ENCODE measurements at regions not wholly inside any gene's neighbourhood (a gene's known extent, or its start where the extent isn't known, plus 50 kb on each side); places are given as distances from the start of the nearest gene placed in this dataset.

DNA sequence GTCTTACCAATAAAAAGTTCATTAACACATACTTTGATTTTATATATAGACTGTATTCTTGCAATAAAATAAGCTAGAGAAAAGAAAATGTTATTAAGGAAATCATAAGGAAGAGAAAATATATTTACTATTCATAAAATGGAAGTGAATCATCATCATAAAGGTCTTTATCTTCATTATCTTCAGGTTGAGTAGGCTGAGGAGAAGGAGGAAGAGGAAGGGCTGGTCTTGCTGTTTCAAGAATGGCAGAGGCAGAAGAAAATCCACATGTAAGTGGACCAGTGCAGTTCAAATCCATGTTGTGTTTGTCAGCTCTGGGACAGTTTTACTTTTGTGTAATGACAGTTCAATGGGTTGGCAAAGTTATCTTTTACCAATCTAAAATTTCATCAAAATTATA is 609.1 kb upstream of the ANKRD30A start:
- no TSS peak for BruUV-seq (replicated peaks)
- no peak overlapping the region for H2AFZ ChIP-seq
- no peaks in the 10 kb centered on the region for H3K36me3 ChIP-seq (ENCODE audit: low read depth)
- no peaks in the 10 kb centered on the region for H3K79me2 ChIP-seq (ENCODE audit: low read depth)
- TF ChIP-seq CTCF (conservative IDR thresholded peaks at IDR 0.05), result no peak
- TF ChIP-seq EZH2 (IDR thresholded peaks at IDR 0.05; ENCODE audit: low read depth), result no peak
- H3K27ac ChIP-seq, result no peak overlapping the region
- no peak for DNase-seq
- H3K4me3 ChIP-seq, result no peak overlapping the region
- no peaks in the 10 kb centered on the region for H3K9me3 ChIP-seq (ENCODE audit: insufficient read depth, low read depth)
- H3K4me2 ChIP-seq, result no peak overlapping the region
- no peaks in the 10 kb centered on the region for H3K4me1 ChIP-seq (replicated peaks; ENCODE audit: insufficient read depth)
- ChIA-PET POLR2A (ENCODE audit: unreplicated experiment) (no interaction called here), CTCF (no interaction called here)
- no peaks in the 10 kb centered on the region for H4K20me1 ChIP-seq (ENCODE audit: insufficient read depth)
- H3K27me3 ChIP-seq (ENCODE audit: insufficient read depth, low read depth), result no peaks in the 10 kb centered on the region
- no peaks in the 10 kb centered on the region for H3F3A ChIP-seq (ENCODE audit: insufficient read depth, low read depth)
- intact Hi-C loops (cut with micrococcal nuclease; ENCODE audit: unreplicated experiment), result no loop called here
- no peaks in the 10 kb centered on the region for H3K9me2 ChIP-seq (ENCODE audit: insufficient read depth)

DNA sequence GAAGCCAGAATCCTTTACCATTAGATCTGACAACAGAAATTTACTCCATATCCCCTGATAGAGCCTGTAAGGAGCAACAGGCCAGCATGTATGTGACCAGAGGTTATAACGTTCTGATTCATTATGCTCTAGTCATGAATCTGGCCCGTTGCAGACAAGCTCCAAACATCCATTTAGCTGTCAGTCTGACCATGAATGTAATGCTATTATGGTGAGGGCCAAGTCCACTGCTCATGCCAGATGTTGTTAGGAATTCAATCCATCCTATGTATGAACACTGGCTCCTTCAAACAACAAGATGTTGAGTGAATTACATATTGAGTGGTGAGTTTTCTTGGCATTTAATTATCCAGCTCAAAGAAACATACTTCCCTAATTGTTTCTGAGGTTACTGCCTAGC is 610.1 kb upstream of the ANKRD30A start:
- Histone ChIP-seq H3K9me2 (ENCODE audit: insufficient read depth) (no peaks in the 10 kb centered on the region), H3K79me2 (ENCODE audit: low read depth) (no peaks in the 10 kb centered on the region), H3K9me3 (ENCODE audit: insufficient read depth, low read depth) (no peaks in the 10 kb centered on the region), H3K27ac (no peak overlapping the region), H3K36me3 (ENCODE audit: low read depth) (no peaks in the 10 kb centered on the region), H2AFZ (no peak overlapping the region), H3K27me3 (ENCODE audit: insufficient read depth, low read depth) (no peaks in the 10 kb centered on the region), H3K4me3 (no peak overlapping the region), H3F3A (ENCODE audit: insufficient read depth, low read depth) (no peaks in the 10 kb centered on the region), H3K4me1 (replicated peaks; ENCODE audit: insufficient read depth) (no peaks in the 10 kb centered on the region), H3K4me2 (no peak overlapping the region), H4K20me1 (ENCODE audit: insufficient read depth) (no peaks in the 10 kb centered on the region)
- DNase-seq, result no peak
- intact Hi-C loops (cut with micrococcal nuclease; ENCODE audit: unreplicated experiment), result no loop called here
- no TSS peak for BruUV-seq (replicated peaks)
- TF ChIP-seq EZH2 (IDR thresholded peaks at IDR 0.05; ENCODE audit: low read depth) (no peak), CTCF (conservative IDR thresholded peaks at IDR 0.05) (no peak)
- ChIA-PET POLR2A (ENCODE audit: unreplicated experiment) (no interaction called here), CTCF (no interaction called here)

- TF ChIP-seq CTCF (conservative IDR thresholded peaks at IDR 0.05) (no peak), EZH2 (IDR thresholded peaks at IDR 0.05; ENCODE audit: low read depth) (no peak)
- no peaks in the 10 kb centered on the region for H3K27me3 ChIP-seq (ENCODE audit: insufficient read depth, low read depth)
- H3K9me3 ChIP-seq (ENCODE audit: insufficient read depth, low read depth), result no peaks in the 10 kb centered on the region
- BruUV-seq (replicated peaks), result no TSS peak
- no peak overlapping the region for H3K4me2 ChIP-seq
- H3K27ac ChIP-seq, result no peak overlapping the region
- ChIA-PET CTCF (no interaction called here), POLR2A (ENCODE audit: unreplicated experiment) (no interaction called here)
- no peaks in the 10 kb centered on the region for H4K20me1 ChIP-seq (ENCODE audit: insufficient read depth)
- no peak overlapping the region for H3K4me3 ChIP-seq
- DNase-seq, result no peak
- H2AFZ ChIP-seq, result no peak overlapping the region
- H3K36me3 ChIP-seq (ENCODE audit: low read depth), result no peaks in the 10 kb centered on the region
- intact Hi-C loops (cut with micrococcal nuclease; ENCODE audit: unreplicated experiment), result no loop called here
- H3F3A ChIP-seq (ENCODE audit: insufficient read depth, low read depth), result no peaks in the 10 kb centered on the region
- H3K9me2 ChIP-seq (ENCODE audit: insufficient read depth), result no peaks in the 10 kb centered on the region
- no peaks in the 10 kb centered on the region for H3K4me1 ChIP-seq (replicated peaks; ENCODE audit: insufficient read depth)
- no peaks in the 10 kb centered on the region for H3K79me2 ChIP-seq (ENCODE audit: low read depth)
Measured at GRCh38 chr10:36507715-36508114, 617.7 kb upstream of the ANKRD30A start.
